A549 (cell line): ENCODE measurements at regions not wholly inside any gene's neighbourhood (a gene's known extent, or its start where the extent isn't known, plus 50 kb on each side); places are given as distances from the start of the nearest gene placed in this dataset.

Experiments used
- ATAC-seq, 2 experiments: fragments of 200-7000 bp in 1 of 2; fragments of >200 bp in 1 of 2; cut with Nextera tagmentation in 1 of 2; cut with Tn5 transposase in 1 of 2; 3 replicates each; pipeline versions ENCODE4 v1.8.0 to v1.9.1; 2018 to 2020; ENCODE audit warnings: mild to moderate bottlenecking in 1 of 2, moderate library complexity in 1 of 2
- CTCF ChIA-PET: fragments of 300-600 bp; sonication (Branson Sonifier 250); formaldehyde crosslinking; extraction: SDS; loops from one replicate; lab custom pipeline; 2021; ENCODE audit warnings: antibody characterized with exemption, inconsistent platforms; lab: Yijun Ruan, JAX
- POLR2A ChIA-PET: fragments of 350-600 bp; formaldehyde crosslinking; extraction: SDS; loops from one replicate; lab custom pipeline; 2021; ENCODE audit warnings: antibody characterized with exemption, inconsistent platforms; lab: Yijun Ruan, JAX
- DNase-seq, 2 experiments: peaks; one replicate each; pipeline versions ENCODE4 v3.0.0 to v3.0.0-alpha.2; 2011 to 2016; ENCODE audit warnings: low read depth in 1 of 2, low spot score in 1 of 2
- FAIRE-seq: peaks from 2 replicates; lab custom pipeline; 2011; peaks lifted over from hg19 to GRCh38; lab: Jason Lieb, UNC
- H3K27ac ChIP-seq, 2 experiments: fragments of >200 bp; sonication (Bioruptor Twin); formaldehyde crosslinking; 3 replicates each; pipeline ENCODE4 v1.5.1; 2016 to 2017
- H3K4me1 ChIP-seq: fragments of >200 bp; sonication (Bioruptor Twin); formaldehyde crosslinking; 3 replicates; pipeline ENCODE4 v1.6.1; 2016
- H3K4me2 ChIP-seq: fragments of >200 bp; sonication (Bioruptor Twin); formaldehyde crosslinking; 3 replicates; pipeline ENCODE4 v1.6.1; 2016
- H3K4me3 ChIP-seq: fragments of >200 bp; sonication (Bioruptor Twin); formaldehyde crosslinking; 3 replicates; pipeline ENCODE4 v1.5.1; 2016
- H3K9me3 ChIP-seq: fragments of >200 bp; sonication (Bioruptor Twin); formaldehyde crosslinking; 3 replicates; pipeline ENCODE4 v1.6.1; 2016
- BHLHE40 ChIP-seq: IDR thresholded peaks from 2 replicates; pipeline ENCODE4 v1.6.1; 2012; ENCODE audit warnings: low read depth, low read length, inconsistent platforms
- CHD2 ChIP-seq: fragments of 150-350 bp; IDR thresholded peaks from 2 replicates; pipeline ENCODE4 v1.6.1; 2014; ENCODE audit warnings: low read length; ENCODE audit not compliant: partially characterized antibody
- ELK1 ChIP-seq: fragments of 150-350 bp; IDR thresholded peaks from 2 replicates; pipeline ENCODE4 v1.6.1; 2014; ENCODE audit warnings: low read depth, mild to moderate bottlenecking, low read length
- EP300 ChIP-seq, 2 experiments: fragments of >200 bp; sonication (Bioruptor Twin); formaldehyde crosslinking; IDR thresholded peaks; 2 replicates in 1 of 2; 3 replicates in 1 of 2; pipeline ENCODE4 v1.6.1; 2016 to 2017
- FOSB ChIP-seq: fragments of 250-450 bp; sonication (Bioruptor Pico); IDR thresholded peaks from 2 replicates; pipeline ENCODE4 v1.5.0; 2020; ENCODE audit warnings: mild to moderate bottlenecking, moderate library complexity
- FOXS1 ChIP-seq: fragments of 250-450 bp; sonication (Bioruptor Pico); IDR thresholded peaks from 2 replicates; pipeline ENCODE4 v1.5.0; 2020; ENCODE audit warnings: mild to moderate bottlenecking, moderate library complexity
- HDAC2 ChIP-seq: fragments of 200-600 bp; sonication (generic); IDR thresholded peaks from 2 replicates; pipeline ENCODE4 v1.6.1; 2016
- HOXB13 ChIP-seq: fragments of 250-450 bp; sonication (Bioruptor Pico); IDR thresholded peaks from 2 replicates; pipeline ENCODE4 v1.5.0; 2020; ENCODE audit warnings: low read depth, mild to moderate bottlenecking, moderate library complexity
- HOXB5 ChIP-seq: fragments of 250-450 bp; sonication (Bioruptor Pico); IDR thresholded peaks from 2 replicates; pipeline ENCODE4 v1.5.0; 2020; ENCODE audit warnings: mild to moderate bottlenecking, moderate library complexity
- MAFK ChIP-seq: fragments of 450-650 bp; IDR thresholded peaks from 2 replicates; pipeline ENCODE4 v1.6.1; 2014; ENCODE audit not compliant: partially characterized antibody
- MYC ChIP-seq: IDR thresholded peaks from 2 replicates; pipeline ENCODE4 v1.6.1; 2012; ENCODE audit warnings: mild to moderate bottlenecking, inconsistent platforms, low read length, improper control_type of control experiment, borderline replicate concordance
- NR3C1 ChIP-seq: fragments of >200 bp; sonication (Bioruptor Twin); formaldehyde crosslinking; IDR thresholded peaks from 3 replicates; pipeline ENCODE4 v1.6.1; 2017
- PHF8 ChIP-seq: fragments of 200-600 bp; sonication (generic); IDR thresholded peaks from 2 replicates; pipeline ENCODE4 v1.6.1; 2016; ENCODE audit warnings: low read depth, mild to moderate bottlenecking, antibody characterized with exemption, moderate library complexity, borderline replicate concordance
- POLR2A ChIP-seq: IDR thresholded peaks from 2 replicates; pipeline ENCODE4 v1.6.1; 2012; ENCODE audit warnings: mild to moderate bottlenecking, low read length
- POLR2AphosphoS2 ChIP-seq: conservative IDR thresholded peaks from 2 replicates; pipeline ENCODE4 v1.6.1; 2012; ENCODE audit warnings: low read length, improper control_type of control experiment, inconsistent platforms
- RNF2 ChIP-seq: fragments of 200-600 bp; sonication (generic); IDR thresholded peaks from 2 replicates; pipeline ENCODE4 v1.6.1; 2016; ENCODE audit warnings: low read depth, mild to moderate bottlenecking, antibody characterized with exemption, moderate library complexity, borderline replicate concordance
- SREBF2 ChIP-seq: fragments of 450-650 bp; IDR thresholded peaks from 2 replicates; pipeline ENCODE4 v1.6.1; 2014; ENCODE audit warnings: mild to moderate bottlenecking, moderate library complexity
- TP53 ChIP-seq: fragments of 250-450 bp; sonication (Bioruptor Pico); IDR thresholded peaks from 2 replicates; pipeline ENCODE4 v1.5.0; 2021; ENCODE audit warnings: mild to moderate bottlenecking, moderate library complexity
- USF2 ChIP-seq: fragments of 450-650 bp; IDR thresholded peaks from 2 replicates; pipeline ENCODE4 v1.6.1; 2014; ENCODE audit warnings: antibody characterized with exemption
- ZNF302 ChIP-seq: fragments of 250-450 bp; sonication (Bioruptor Pico); IDR thresholded peaks from 2 replicates; pipeline ENCODE4 v1.9.0; 2021; ENCODE audit warnings: inconsistent platforms, mild to moderate bottlenecking, moderate library complexity
- ZSCAN20 ChIP-seq: fragments of 250-450 bp; sonication (Bioruptor Pico); IDR thresholded peaks from 2 replicates; pipeline ENCODE4 v1.8.0; 2022; ENCODE audit warnings: mild to moderate bottlenecking, moderate library complexity
- WGBS: methylation state at CpG from one replicate; pipeline ENCODE4 v1.1.6; 2017; ENCODE audit errors: missing lambda C conversion rate; 5-methylcytosine and 5-hydroxymethylcytosine counted together
- TF ChIP-seq, protein P1 (sequence below): fragments of >200 bp; sonication (Bioruptor Twin); formaldehyde crosslinking; IDR thresholded peaks from 3 replicates; pipeline ENCODE4 v1.5.1; 2016
- TF ChIP-seq, protein P2 (sequence below): fragments of 250-450 bp; sonication (Bioruptor Pico); IDR thresholded peaks from 2 replicates; pipeline ENCODE4 v1.5.0; 2021; ENCODE audit warnings: mild to moderate bottlenecking, moderate library complexity, borderline replicate concordance
- TF ChIP-seq, protein P3 (sequence below): IDR thresholded peaks from 2 replicates; pipeline ENCODE4 v1.6.1; 2012
- TF ChIP-seq, protein P4 (sequence below): fragments of >200 bp; sonication (Bioruptor Twin); formaldehyde crosslinking; IDR thresholded peaks from 3 replicates; pipeline ENCODE4 v1.6.1; 2016
- TF ChIP-seq, protein P5 (sequence below): IDR thresholded peaks from 2 replicates; pipeline ENCODE4 v1.6.1; 2012; ENCODE audit warnings: low read depth, borderline replicate concordance

DNA sequence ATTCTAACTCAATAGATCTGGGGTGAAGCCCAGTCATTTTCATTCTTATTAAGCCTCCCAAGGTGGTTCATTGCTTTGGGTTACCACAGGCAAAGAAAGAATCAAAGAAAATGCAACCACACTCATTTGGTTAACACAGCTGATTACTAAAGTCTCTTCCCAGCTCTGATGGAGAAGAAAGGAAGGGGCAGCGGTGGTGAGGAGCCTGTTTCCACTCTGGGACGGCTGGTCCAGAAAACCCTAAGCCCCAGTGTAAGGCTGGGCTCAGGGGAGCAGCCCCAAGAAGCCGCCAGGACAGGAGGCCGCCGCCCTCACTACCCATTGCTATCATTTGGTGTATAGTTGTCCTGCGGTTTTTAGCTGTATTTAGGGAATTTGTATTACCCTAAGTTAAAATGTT lies 226.9 kb downstream of the CD83 start:
- H3K27ac ChIP-seq, result no peak overlapping the region
- FAIRE-seq (no peak), ATAC-seq (no peak), DNase-seq (no peak)
- ChIA-PET CTCF (interaction anchor here (0.5 kb wide), 1 partner anchor 1076 kb away, joined by 4 read pairs; no protein-coding TSS in a partner anchor), POLR2A (no interaction called here)
- WGBS, result 71% methylated on average over 6 of the region's 6 CpGs
- no peaks in the 10 kb centered on the region for H3K9me3 ChIP-seq
- H3K4me1 ChIP-seq, result no peaks in the 10 kb centered on the region
- H3K4me2 ChIP-seq, result no peak overlapping the region
- no peak overlapping the region for H3K4me3 ChIP-seq
- no peak for TF ChIP-seq ZSCAN20 (CRISPR knock-in tag)
- TF ChIP-seq FOXS1 (CRISPR knock-in tag), result no peak
- TF ChIP-seq, protein P1, sequence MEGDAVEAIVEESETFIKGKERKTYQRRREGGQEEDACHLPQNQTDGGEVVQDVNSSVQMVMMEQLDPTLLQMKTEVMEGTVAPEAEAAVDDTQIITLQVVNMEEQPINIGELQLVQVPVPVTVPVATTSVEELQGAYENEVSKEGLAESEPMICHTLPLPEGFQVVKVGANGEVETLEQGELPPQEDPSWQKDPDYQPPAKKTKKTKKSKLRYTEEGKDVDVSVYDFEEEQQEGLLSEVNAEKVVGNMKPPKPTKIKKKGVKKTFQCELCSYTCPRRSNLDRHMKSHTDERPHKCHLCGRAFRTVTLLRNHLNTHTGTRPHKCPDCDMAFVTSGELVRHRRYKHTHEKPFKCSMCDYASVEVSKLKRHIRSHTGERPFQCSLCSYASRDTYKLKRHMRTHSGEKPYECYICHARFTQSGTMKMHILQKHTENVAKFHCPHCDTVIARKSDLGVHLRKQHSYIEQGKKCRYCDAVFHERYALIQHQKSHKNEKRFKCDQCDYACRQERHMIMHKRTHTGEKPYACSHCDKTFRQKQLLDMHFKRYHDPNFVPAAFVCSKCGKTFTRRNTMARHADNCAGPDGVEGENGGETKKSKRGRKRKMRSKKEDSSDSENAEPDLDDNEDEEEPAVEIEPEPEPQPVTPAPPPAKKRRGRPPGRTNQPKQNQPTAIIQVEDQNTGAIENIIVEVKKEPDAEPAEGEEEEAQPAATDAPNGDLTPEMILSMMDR, result no peak
- TF ChIP-seq EP300 (IDR thresholded peaks at IDR 0.05), result no peak
- no peak for TF ChIP-seq RNF2
- TF ChIP-seq ZNF302 (CRISPR knock-in tag), result no peak
- no peak for TF ChIP-seq HOXB13 (CRISPR knock-in tag)
- TF ChIP-seq MAFK, result no peak
- TF ChIP-seq CHD2, result no peak
- no peak for TF ChIP-seq HDAC2
- no peak for TF ChIP-seq POLR2A

DNA sequence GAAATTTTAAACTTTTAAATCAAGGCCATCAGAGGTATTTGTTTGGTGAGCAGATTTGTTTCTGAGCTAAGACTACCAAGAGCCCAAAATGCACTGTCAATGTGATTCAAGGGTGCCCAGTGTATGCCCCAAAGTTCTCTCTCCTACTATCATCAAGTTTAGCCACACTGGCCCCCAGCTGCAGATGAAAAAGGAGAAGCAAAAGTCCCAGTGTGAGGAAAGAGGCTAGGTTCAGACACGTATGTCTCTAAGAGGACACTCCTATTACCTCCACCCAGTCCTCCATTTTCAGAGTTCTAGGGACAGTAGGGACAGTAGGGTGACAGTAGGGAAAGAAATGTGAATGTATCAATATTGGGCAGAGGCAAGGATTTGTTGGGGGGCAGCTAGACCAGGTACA lies 230.8 kb downstream of the CD83 start:
- no peak for DNase-seq
- TF ChIP-seq ELK1 (no peak), MYC (no peak), FOSB (CRISPR knock-in tag) (no peak), POLR2AphosphoS2 (no peak), ZNF302 (CRISPR knock-in tag) (no peak), NR3C1 (no peak), TP53 (CRISPR knock-in tag) (no peak), SREBF2 (no peak), MAFK (no peak), USF2 (no peak)
- TF ChIP-seq, all 56 proteins: peak for 0
- H3K4me2 ChIP-seq, result no peak overlapping the region
- no peak for FAIRE-seq
- ChIA-PET CTCF (no interaction called here), POLR2A (no interaction called here)
- no peaks in the 10 kb centered on the region for H3K4me1 ChIP-seq
- peaks cover 4% of the 10 kb centered on the region; the same call in 1 of the 3 replicates for H3K9me3 ChIP-seq
- WGBS, result 82% methylated on average over 1 of the region's 1 CpG
- no peak overlapping the region for H3K4me3 ChIP-seq
- H3K27ac ChIP-seq, result no peak overlapping the region
- no peak for ATAC-seq

DNA sequence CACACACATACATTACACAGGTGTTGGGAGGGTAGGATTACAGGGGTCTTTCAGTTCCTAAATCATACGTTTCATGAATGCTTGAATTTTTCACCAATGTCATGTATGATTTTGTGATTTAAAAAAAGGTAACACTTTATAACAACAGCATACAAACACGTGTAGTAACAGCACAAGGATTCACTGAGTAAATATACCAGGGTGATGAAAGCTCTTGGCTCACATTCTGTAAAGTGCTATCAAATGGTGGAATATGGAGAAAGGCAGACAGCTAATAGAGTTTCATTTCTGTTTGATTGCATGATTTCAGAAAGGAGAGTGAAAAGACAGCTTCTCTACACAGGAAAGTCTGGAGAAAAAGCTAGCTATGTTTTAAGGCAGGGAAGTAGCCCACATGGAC lies 231.9 kb downstream of the CD83 start:
- DNase-seq (no peak), ATAC-seq (no peak), FAIRE-seq (no peak)
- H3K9me3 ChIP-seq, result peaks cover 4% of the 10 kb centered on the region; the same call in 1 of the 3 replicates
- no peak overlapping the region for H3K27ac ChIP-seq
- 51% methylated on average over 2 of the region's 2 CpGs for WGBS
- CTCF ChIA-PET, result no interaction called here
- TF ChIP-seq, protein P2, sequence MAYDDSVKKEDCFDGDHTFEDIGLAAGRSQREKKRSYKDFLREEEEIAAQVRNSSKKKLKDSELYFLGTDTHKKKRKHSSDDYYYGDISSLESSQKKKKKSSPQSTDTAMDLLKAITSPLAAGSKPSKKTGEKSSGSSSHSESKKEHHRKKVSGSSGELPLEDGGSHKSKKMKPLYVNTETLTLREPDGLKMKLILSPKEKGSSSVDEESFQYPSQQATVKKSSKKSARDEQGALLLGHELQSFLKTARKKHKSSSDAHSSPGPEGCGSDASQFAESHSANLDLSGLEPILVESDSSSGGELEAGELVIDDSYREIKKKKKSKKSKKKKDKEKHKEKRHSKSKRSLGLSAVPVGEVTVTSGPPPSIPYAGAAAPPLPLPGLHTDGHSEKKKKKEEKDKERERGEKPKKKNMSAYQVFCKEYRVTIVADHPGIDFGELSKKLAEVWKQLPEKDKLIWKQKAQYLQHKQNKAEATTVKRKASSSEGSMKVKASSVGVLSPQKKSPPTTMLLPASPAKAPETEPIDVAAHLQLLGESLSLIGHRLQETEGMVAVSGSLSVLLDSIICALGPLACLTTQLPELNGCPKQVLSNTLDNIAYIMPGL (CRISPR knock-in tag), result no peak
- TF ChIP-seq, protein P3, sequence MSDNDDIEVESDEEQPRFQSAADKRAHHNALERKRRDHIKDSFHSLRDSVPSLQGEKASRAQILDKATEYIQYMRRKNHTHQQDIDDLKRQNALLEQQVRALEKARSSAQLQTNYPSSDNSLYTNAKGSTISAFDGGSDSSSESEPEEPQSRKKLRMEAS, result no peak
- TF ChIP-seq FOSB (CRISPR knock-in tag) (no peak), POLR2AphosphoS2 (no peak), BHLHE40 (no peak), POLR2A (no peak), PHF8 (no peak), FOXS1 (CRISPR knock-in tag) (no peak), HOXB5 (CRISPR knock-in tag) (no peak)
- TF ChIP-seq, protein P4, sequence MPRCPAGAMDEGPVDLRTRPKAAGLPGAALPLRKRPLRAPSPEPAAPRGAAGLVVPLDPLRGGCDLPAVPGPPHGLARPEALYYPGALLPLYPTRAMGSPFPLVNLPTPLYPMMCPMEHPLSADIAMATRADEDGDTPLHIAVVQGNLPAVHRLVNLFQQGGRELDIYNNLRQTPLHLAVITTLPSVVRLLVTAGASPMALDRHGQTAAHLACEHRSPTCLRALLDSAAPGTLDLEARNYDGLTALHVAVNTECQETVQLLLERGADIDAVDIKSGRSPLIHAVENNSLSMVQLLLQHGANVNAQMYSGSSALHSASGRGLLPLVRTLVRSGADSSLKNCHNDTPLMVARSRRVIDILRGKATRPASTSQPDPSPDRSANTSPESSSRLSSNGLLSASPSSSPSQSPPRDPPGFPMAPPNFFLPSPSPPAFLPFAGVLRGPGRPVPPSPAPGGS, result no peak
- TF ChIP-seq, protein P5, sequence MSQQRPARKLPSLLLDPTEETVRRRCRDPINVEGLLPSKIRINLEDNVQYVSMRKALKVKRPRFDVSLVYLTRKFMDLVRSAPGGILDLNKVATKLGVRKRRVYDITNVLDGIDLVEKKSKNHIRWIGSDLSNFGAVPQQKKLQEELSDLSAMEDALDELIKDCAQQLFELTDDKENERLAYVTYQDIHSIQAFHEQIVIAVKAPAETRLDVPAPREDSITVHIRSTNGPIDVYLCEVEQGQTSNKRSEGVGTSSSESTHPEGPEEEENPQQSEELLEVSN, result no peak
- TF ChIP-seq, all 56 proteins: peak for 0
- H3K4me3 ChIP-seq, result no peak overlapping the region
- POLR2A ChIA-PET, result no interaction called here
- no peak overlapping the region for H3K4me2 ChIP-seq
- no peaks in the 10 kb centered on the region for H3K4me1 ChIP-seq
